Osteocyte (in vitro differentiated cells): ENCODE measurements at regions not wholly inside any gene's neighbourhood (a gene's known extent, or its start where the extent isn't known, plus 50 kb on each side); places are given as distances from the start of the nearest gene placed in this dataset.

ENCODE experiments used
- DNase-seq: peaks from one replicate; pipeline ENCODE4 v3.0.0; 2021; ENCODE audit warnings: mixed read lengths; ENCODE audit not compliant: unreplicated experiment; ENCODE audit errors: extremely low spot score
- H3K27ac Mint-ChIP-seq: one replicate; pipeline ENCODE4 v1.8.0; 2021; ENCODE audit warnings: mild to moderate bottlenecking, mixed read lengths; ENCODE audit not compliant: unreplicated experiment
- H3K27me3 Mint-ChIP-seq: one replicate; pipeline ENCODE4 v1.8.0; 2021; ENCODE audit warnings: mixed read lengths; ENCODE audit not compliant: unreplicated experiment
- H3K36me3 Mint-ChIP-seq: one replicate; pipeline ENCODE4 v1.8.0; 2021; ENCODE audit warnings: mixed read lengths; ENCODE audit not compliant: unreplicated experiment
- H3K4me1 Mint-ChIP-seq: one replicate; pipeline ENCODE4 v1.8.0; 2021; ENCODE audit warnings: mixed read lengths; ENCODE audit not compliant: unreplicated experiment
- H3K4me3 Mint-ChIP-seq: one replicate; pipeline ENCODE4 v1.8.0; 2021; ENCODE audit warnings: mild to moderate bottlenecking, moderate library complexity, mixed read lengths; ENCODE audit not compliant: unreplicated experiment
- H3K9me3 Mint-ChIP-seq: one replicate; pipeline ENCODE4 v1.8.0; 2021; ENCODE audit warnings: mixed read lengths; ENCODE audit not compliant: unreplicated experiment
- CTCF ChIP-seq: fragments of 200-600 bp; sonication (generic); IDR thresholded peaks from 2 replicates; pipeline ENCODE4 v1.5.0; 2021; ENCODE audit warnings: antibody characterized with exemption, mild to moderate bottlenecking, moderate library complexity

GRCh38 chr1:201688514-201688913, 140.4 kb upstream of the IPO9 start:
- Mint-ChIP-seq H3K9me3 (no peaks in the 10 kb centered on the region), H3K36me3 (no peaks in the 10 kb centered on the region), H3K4me3 (no peak overlapping the region), H3K27me3 (no peaks in the 10 kb centered on the region), H3K4me1 (peaks cover 18% of the 10 kb centered on the region), H3K27ac (no peak overlapping the region)
- DNase-seq, result no peak
- TF ChIP-seq CTCF, result no peak

- Mint-ChIP-seq H3K27ac (no peak overlapping the region), H3K4me1 (peaks cover 26% of the 10 kb centered on the region), H3K9me3 (no peaks in the 10 kb centered on the region), H3K36me3 (no peaks in the 10 kb centered on the region), H3K4me3 (no peak overlapping the region), H3K27me3 (no peaks in the 10 kb centered on the region)
- DNase-seq, result no peak
- TF ChIP-seq CTCF, result no peak
Measured at GRCh38 chr1:201689647-201690046, 139.3 kb upstream of the IPO9 start.

GRCh38 chr1:201690528-201690927, 138.4 kb upstream of the IPO9 start:
- no peaks in the 10 kb centered on the region for H3K9me3 Mint-ChIP-seq
- H3K36me3 Mint-ChIP-seq, result no peaks in the 10 kb centered on the region
- DNase-seq, result no peak
- no peak for TF ChIP-seq CTCF
- no peak overlapping the region for H3K4me3 Mint-ChIP-seq
- H3K27me3 Mint-ChIP-seq, result no peaks in the 10 kb centered on the region
- no peak overlapping the region for H3K27ac Mint-ChIP-seq
- H3K4me1 Mint-ChIP-seq, result peaks cover 31% of the 10 kb centered on the region

- Mint-ChIP-seq H3K4me3 (no peak overlapping the region), H3K27ac (no peak overlapping the region), H3K27me3 (no peaks in the 10 kb centered on the region), H3K9me3 (no peaks in the 10 kb centered on the region), H3K4me1 (peaks cover 34% of the 10 kb centered on the region), H3K36me3 (no peaks in the 10 kb centered on the region)
- no peak for DNase-seq
- TF ChIP-seq CTCF, result no peak
Measured at GRCh38 chr1:201691716-201692554, 137.0 kb upstream of the IPO9 start.

GRCh38 chr1:201692555-201693394, 136.2 kb upstream of the IPO9 start:
- no peak overlapping the region for H3K27ac Mint-ChIP-seq
- peaks cover 38% of the 10 kb centered on the region for H3K4me1 Mint-ChIP-seq
- no peak for TF ChIP-seq CTCF
- no peak overlapping the region for H3K4me3 Mint-ChIP-seq
- no peaks in the 10 kb centered on the region for H3K27me3 Mint-ChIP-seq
- DNase-seq, result no peak
- no peaks in the 10 kb centered on the region for H3K9me3 Mint-ChIP-seq
- no peaks in the 10 kb centered on the region for H3K36me3 Mint-ChIP-seq
